ENCODE measurements at regions not wholly inside any gene's neighbourhood (a gene's known extent, or its start where the extent isn't known, plus 50 kb on each side); places are given as distances from the start of the nearest gene placed in this dataset.

GRCh38 chr13:76646946-76647345 lies 239.3 kb downstream of the KCTD12 start:
- no peak for DNase-seq

GRCh38 chr13:76645632-76646031 lies 240.6 kb downstream of the KCTD12 start:
- DNase-seq: no peak

GRCh38 chr13:76644906-76645305 lies 241.3 kb downstream of the KCTD12 start:
- DNase-seq: no peak

- DNase-seq: no peak
Observed at GRCh38 chr13:76643596-76643995, 242.6 kb downstream of the KCTD12 start.

- no peak for DNase-seq
Observed at GRCh38 chr13:76641056-76641455, 245.1 kb downstream of the KCTD12 start.

- no peak for DNase-seq
Observed at GRCh38 chr13:76638882-76639281, 247.3 kb downstream of the KCTD12 start.

GRCh38 chr13:76638181-76638580 lies 248.0 kb downstream of the KCTD12 start:
- no peak for DNase-seq

- no peak for DNase-seq
Observed at GRCh38 chr13:76637641-76638141, 248.5 kb downstream of the KCTD12 start.

GRCh38 chr13:76636829-76637228 lies 249.4 kb downstream of the KCTD12 start:
- DNase-seq: no peak

- DNase-seq: no peak
Observed at GRCh38 chr13:76635232-76636230, 250.7 kb downstream of the KCTD12 start.

- DNase-seq: no peak
Observed at GRCh38 chr13:76634431-76635191, 251.6 kb downstream of the KCTD12 start.

- DNase-seq: no peak
Observed at GRCh38 chr13:76632401-76633044, 253.7 kb downstream of the KCTD12 start.

- DNase-seq: no peak
Observed at GRCh38 chr13:76630629-76631230, 255.5 kb downstream of the KCTD12 start.

GRCh38 chr13:76622315-76623040 lies 263.7 kb downstream of the KCTD12 start:
- no peak for DNase-seq

- no peak for DNase-seq
Observed at GRCh38 chr13:76621705-76622104, 264.5 kb downstream of the KCTD12 start.

- DNase-seq: no peak
Observed at GRCh38 chr13:76620036-76620435, 266.2 kb downstream of the KCTD12 start.

GRCh38 chr13:76619631-76620030 lies 266.6 kb downstream of the KCTD12 start:
- DNase-seq: no peak

- no peak for DNase-seq
Observed at GRCh38 chr13:76610819-76611415, 275.3 kb downstream of the KCTD12 start.

- DNase-seq: no peak
Observed at GRCh38 chr13:76609643-76610042, 276.6 kb downstream of the KCTD12 start.

- DNase-seq: no peak
Observed at GRCh38 chr13:76607866-76608265, 278.3 kb downstream of the KCTD12 start.

GRCh38 chr13:76600081-76600480 lies 286.1 kb downstream of the KCTD12 start:
- DNase-seq: no peak

GRCh38 chr13:76597868-76598267 lies 288.3 kb downstream of the KCTD12 start:
- no peak for DNase-seq

Measured in activated CD4-positive, CD25-positive, alpha-beta regulatory T cell treated with anti-CD3 and anti-CD28 coated beads, Interleukin-2, amount 50 U/mL, for 72 hours (primary cell).